ENCODE measurements at regions not wholly inside any gene's neighbourhood (a gene's known extent, or its start where the extent isn't known, plus 50 kb on each side); places are given as distances from the start of the nearest gene placed in this dataset.

DNA sequence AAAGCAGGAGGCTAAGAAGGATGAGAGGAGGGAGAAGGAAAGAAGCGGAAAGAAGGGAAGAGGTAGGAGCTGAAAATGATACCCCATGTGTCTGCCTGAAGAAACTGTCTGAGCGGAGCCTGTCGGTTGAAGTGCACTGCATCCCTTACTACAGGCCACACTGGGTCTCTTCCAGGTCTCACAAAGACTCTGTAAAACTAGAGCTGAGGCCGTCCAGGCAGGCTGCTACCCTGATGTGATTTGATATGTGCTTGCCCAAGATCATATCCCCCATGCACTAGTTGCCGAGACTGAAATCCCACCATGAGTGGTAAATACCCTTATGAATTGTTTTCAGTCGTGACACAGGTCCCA, 134.4 kb downstream of the MAIP1 start:
- TF ChIP-seq, protein P1, sequence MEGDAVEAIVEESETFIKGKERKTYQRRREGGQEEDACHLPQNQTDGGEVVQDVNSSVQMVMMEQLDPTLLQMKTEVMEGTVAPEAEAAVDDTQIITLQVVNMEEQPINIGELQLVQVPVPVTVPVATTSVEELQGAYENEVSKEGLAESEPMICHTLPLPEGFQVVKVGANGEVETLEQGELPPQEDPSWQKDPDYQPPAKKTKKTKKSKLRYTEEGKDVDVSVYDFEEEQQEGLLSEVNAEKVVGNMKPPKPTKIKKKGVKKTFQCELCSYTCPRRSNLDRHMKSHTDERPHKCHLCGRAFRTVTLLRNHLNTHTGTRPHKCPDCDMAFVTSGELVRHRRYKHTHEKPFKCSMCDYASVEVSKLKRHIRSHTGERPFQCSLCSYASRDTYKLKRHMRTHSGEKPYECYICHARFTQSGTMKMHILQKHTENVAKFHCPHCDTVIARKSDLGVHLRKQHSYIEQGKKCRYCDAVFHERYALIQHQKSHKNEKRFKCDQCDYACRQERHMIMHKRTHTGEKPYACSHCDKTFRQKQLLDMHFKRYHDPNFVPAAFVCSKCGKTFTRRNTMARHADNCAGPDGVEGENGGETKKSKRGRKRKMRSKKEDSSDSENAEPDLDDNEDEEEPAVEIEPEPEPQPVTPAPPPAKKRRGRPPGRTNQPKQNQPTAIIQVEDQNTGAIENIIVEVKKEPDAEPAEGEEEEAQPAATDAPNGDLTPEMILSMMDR (IDR thresholded peaks at IDR 0.05): no peak
- TF ChIP-seq POLR2AphosphoS5 (IDR thresholded peaks at IDR 0.05): no peak

All from transverse colon (tissue), 4 donors.